Sigmoid colon (tissue), 6 donors: ENCODE measurements at regions not wholly inside any gene's neighbourhood (a gene's known extent, or its start where the extent isn't known, plus 50 kb on each side); places are given as distances from the start of the nearest gene placed in this dataset.

Experiments used
- DNase-seq: peaks from one replicate; pipeline ENCODE4 v3.0.0-alpha.2; 2019
- H3K27ac ChIP-seq, 4 donors: fragments of 200-600 bp; sonication (generic); one replicate each; pipeline ENCODE4 v1.5.1; 2016 to 2019; ENCODE audit warnings: mild to moderate bottlenecking in 1 of 4
- H3K27me3 ChIP-seq, 3 donors: fragments of 200-600 bp; sonication (generic); one replicate each; pipeline ENCODE4 v1.5.1; 2019; ENCODE audit warnings: mild to moderate bottlenecking in 1 of 3
- H3K36me3 ChIP-seq, 4 donors: fragments of 200-600 bp; sonication (generic); one replicate each; pipeline ENCODE4 v1.5.1; 2016 to 2019
- H3K4me1 ChIP-seq, 4 donors: fragments of 200-600 bp; sonication (generic); one replicate each; pipeline ENCODE4 v1.5.1; 2017 to 2019
- H3K4me3 ChIP-seq, 4 donors: fragments of 200-600 bp; sonication (generic); one replicate each; pipeline ENCODE4 v1.5.1; 2017 to 2019; ENCODE audit warnings: mild to moderate bottlenecking in 2 of 4, moderate library complexity in 1 of 4
- H3K9me3 ChIP-seq, 4 donors: fragments of 200-600 bp in 3 of 4; sonication (generic) in 3 of 4; one replicate each; pipeline versions ENCODE4 v1.5.1 to v1.6.1; 2013 to 2019
- EP300 ChIP-seq, 4 donors: sonication (generic); formaldehyde crosslinking; IDR thresholded peaks; one replicate each; pipeline ENCODE4 v1.6.1; 2017; ENCODE audit warnings: antibody characterized with exemption in 4 of 4
- POLR2A ChIP-seq, 2 donors: fragments of 450-650 bp; IDR thresholded peaks; one replicate each; pipeline ENCODE4 v1.6.1; 2016; ENCODE audit warnings: antibody characterized with exemption in 2 of 2, mild to moderate bottlenecking in 2 of 2, moderate library complexity in 2 of 2
- POLR2AphosphoS5 ChIP-seq, 4 donors: sonication (generic); formaldehyde crosslinking; IDR thresholded peaks; one replicate each; pipeline ENCODE4 v1.6.1; 2017; ENCODE audit warnings: antibody characterized with exemption in 4 of 4
- whole genome bisulfite sequencing, 2 donors: extraction: QIAGEN DNeasy Blood & Tissue Kit; methylation state at CpG; one replicate each; pipeline ENCODE4 v1.1.7; 2013; 5-methylcytosine and 5-hydroxymethylcytosine counted together
- intact Hi-C: fragments of 100-400 bp; cut with DNase I; formaldehyde crosslinking; loops from one replicate; pipeline ENCODE4 v1.15.1; 2023
- TF ChIP-seq, protein P1 (sequence below), 4 experiments: fragments of 450-650 bp in 3 of 4; fragments of 200-600 bp in 1 of 4; IDR thresholded peaks; one replicate each; pipeline ENCODE4 v1.5.1; 2016 to 2019; ENCODE audit warnings: antibody characterized with exemption in 4 of 4, mild to moderate bottlenecking in 3 of 4, moderate library complexity in 2 of 4
- donor health status: healthy with polysubstance abuse.
- donor health status: healthy.

DNA sequence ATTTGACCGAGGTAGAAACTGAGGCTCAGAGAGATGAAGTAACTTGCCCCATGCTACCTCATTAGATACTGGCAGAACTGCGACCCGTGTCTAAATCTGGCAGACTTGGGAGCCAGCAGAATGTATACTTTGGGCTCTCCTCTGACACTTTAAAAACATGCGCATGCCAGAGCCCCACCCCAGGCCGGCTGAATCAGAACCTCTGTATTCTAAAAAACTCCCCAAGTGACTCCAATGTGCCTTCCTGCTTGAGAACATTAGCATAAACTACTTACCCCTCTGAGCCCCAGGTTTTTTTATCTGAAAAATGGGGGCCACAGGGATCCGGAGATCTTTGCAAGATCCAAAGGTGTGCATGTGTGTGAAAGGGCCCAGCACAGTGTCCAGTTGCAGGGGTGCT, 344.7 kb upstream of the USP24 start:
- DNase-seq: no peak
- WGBS, 2 donors: 67 to 85% methylated on average over 6 of the region's 6 CpGs
- H3K27ac ChIP-seq: no peak overlapping the region
- no peaks in the 10 kb centered on the region for H3K27me3 ChIP-seq
- no peak overlapping the region for H3K4me3 ChIP-seq
- intact Hi-C loops: no loop called here
- H3K4me1 ChIP-seq: no peaks in the 10 kb centered on the region
- no peak for TF ChIP-seq EP300 (IDR thresholded peaks at IDR 0.05)
- TF ChIP-seq, protein P1, sequence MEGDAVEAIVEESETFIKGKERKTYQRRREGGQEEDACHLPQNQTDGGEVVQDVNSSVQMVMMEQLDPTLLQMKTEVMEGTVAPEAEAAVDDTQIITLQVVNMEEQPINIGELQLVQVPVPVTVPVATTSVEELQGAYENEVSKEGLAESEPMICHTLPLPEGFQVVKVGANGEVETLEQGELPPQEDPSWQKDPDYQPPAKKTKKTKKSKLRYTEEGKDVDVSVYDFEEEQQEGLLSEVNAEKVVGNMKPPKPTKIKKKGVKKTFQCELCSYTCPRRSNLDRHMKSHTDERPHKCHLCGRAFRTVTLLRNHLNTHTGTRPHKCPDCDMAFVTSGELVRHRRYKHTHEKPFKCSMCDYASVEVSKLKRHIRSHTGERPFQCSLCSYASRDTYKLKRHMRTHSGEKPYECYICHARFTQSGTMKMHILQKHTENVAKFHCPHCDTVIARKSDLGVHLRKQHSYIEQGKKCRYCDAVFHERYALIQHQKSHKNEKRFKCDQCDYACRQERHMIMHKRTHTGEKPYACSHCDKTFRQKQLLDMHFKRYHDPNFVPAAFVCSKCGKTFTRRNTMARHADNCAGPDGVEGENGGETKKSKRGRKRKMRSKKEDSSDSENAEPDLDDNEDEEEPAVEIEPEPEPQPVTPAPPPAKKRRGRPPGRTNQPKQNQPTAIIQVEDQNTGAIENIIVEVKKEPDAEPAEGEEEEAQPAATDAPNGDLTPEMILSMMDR (IDR thresholded peaks at IDR 0.05): no peak
- no peak for TF ChIP-seq POLR2AphosphoS5 (IDR thresholded peaks at IDR 0.05)
- no peak for TF ChIP-seq POLR2A (IDR thresholded peaks at IDR 0.05)
- no peaks in the 10 kb centered on the region for H3K36me3 ChIP-seq
- H3K9me3 ChIP-seq: no peaks in the 10 kb centered on the region

DNA sequence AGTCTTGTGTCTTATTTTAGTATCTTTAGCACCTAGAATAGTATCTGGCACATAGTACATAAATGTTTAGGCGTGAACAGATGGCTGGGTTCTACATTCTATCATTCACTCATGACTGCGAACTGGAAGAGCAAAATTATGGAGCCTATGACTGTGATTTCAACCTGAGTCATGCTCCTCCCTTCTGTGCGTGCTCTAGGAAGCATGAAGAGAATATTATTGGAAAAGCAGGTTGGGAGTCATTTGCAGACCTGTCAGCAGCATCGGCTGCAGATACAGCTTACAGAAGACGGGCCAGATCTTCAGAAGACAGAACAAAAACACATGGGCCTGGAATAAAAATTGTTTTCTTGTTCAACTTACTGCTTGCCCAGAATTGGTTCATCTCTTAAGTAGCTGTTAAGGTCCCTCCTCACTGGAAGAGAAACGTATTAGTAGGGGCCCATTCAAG, 344.0 kb upstream of the USP24 start:
- H3K4me3 ChIP-seq: no peak overlapping the region
- WGBS, 2 donors: 90 to 93% methylated on average over 6 of the region's 6 CpGs
- no peak for TF ChIP-seq EP300 (IDR thresholded peaks at IDR 0.05)
- TF ChIP-seq POLR2A (IDR thresholded peaks at IDR 0.05): no peak
- TF ChIP-seq, protein P1 (IDR thresholded peaks at IDR 0.05): no peak
- TF ChIP-seq POLR2AphosphoS5 (IDR thresholded peaks at IDR 0.05): no peak
- no peak for DNase-seq
- no peaks in the 10 kb centered on the region for H3K27me3 ChIP-seq
- intact Hi-C loops: no loop called here
- H3K4me1 ChIP-seq: no peaks in the 10 kb centered on the region
- H3K36me3 ChIP-seq: no peaks in the 10 kb centered on the region
- H3K9me3 ChIP-seq: no peaks in the 10 kb centered on the region
- no peak overlapping the region for H3K27ac ChIP-seq

DNA sequence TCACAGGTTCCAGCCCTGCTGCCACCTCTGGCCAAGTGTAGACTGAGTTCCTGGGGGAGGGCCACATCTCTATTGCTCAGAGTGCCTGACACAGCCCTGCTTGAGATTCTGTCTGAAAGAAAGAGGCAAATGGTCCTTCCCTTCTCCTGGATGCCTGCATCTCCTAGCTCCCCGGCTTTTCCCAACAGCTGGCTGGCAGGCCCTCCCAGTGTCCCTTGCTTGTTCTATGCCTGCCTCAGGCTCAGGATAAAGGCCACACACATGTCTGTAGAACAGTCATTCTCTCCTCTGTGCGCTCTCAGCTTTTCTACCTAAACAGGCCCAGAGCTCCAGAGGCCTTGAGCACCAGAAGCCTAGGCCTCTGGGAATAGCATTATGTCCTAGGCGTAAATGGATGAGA, 343.4 kb upstream of the USP24 start:
- Histone ChIP-seq H3K27me3 (no peaks in the 10 kb centered on the region), H3K4me1 (no peaks in the 10 kb centered on the region), H3K27ac (no peak overlapping the region), H3K9me3 (no peaks in the 10 kb centered on the region), H3K4me3 (no peak overlapping the region), H3K36me3 (no peaks in the 10 kb centered on the region)
- WGBS, 2 donors: 91 to 92% methylated on average over 3 of the region's 3 CpGs
- TF ChIP-seq, protein P1 (IDR thresholded peaks at IDR 0.05): no peak
- TF ChIP-seq POLR2AphosphoS5 (IDR thresholded peaks at IDR 0.05) (no peak), POLR2A (IDR thresholded peaks at IDR 0.05) (no peak), EP300 (IDR thresholded peaks at IDR 0.05) (no peak)
- no peak for DNase-seq
- intact Hi-C loops: no loop called here

DNA sequence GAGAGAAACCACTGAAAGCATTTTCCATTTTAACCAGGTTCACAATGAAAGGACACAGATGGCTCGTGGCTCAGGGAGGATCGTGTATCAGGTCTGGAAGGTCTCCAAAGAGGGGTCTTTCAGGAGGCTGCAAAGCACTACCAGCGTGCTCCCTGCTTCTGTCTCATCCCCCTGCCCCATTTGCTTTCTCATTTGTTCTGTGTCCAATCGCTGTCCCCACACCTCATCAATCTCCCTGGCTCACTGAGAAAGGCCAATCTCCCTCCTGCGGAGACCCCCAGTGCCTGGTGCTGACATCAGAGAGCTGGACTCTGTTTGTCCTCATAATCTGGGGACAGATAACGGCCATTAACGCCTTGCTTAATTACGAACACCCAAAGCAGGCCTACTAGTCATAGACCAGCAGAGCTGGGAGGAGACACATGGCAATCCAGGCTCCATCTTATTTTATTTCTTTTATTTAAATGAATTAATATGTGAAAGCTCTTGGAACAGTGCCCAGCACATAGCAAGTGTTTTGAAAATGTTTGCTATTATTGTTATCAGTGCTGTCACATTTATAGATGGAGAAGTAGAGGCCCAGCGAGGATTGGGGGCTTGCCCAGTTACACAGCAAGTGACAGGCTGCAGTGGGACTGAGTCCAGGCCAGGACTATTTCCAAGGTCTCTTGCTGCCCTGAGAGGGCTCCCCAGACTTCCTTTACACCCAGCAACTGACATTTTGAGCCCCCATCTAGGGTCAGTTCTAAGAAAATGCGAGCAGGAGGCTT, 341.0 kb upstream of the USP24 start:
- Histone ChIP-seq H3K9me3 (no peaks in the 10 kb centered on the region), H3K27ac (no peak overlapping the region), H3K4me3 (no peak overlapping the region), H3K4me1 (no peaks in the 10 kb centered on the region), H3K27me3 (no peaks in the 10 kb centered on the region), H3K36me3 (no peaks in the 10 kb centered on the region)
- 91% methylated on average over 10 of the region's 10 CpGs for WGBS, 2 donors
- DNase-seq: no peak
- TF ChIP-seq EP300 (IDR thresholded peaks at IDR 0.05): no peak
- no peak for TF ChIP-seq POLR2AphosphoS5 (IDR thresholded peaks at IDR 0.05)
- no peak for TF ChIP-seq POLR2A (IDR thresholded peaks at IDR 0.05)
- TF ChIP-seq, protein P1 (IDR thresholded peaks at IDR 0.05): no peak
- intact Hi-C loops: no loop called here

DNA sequence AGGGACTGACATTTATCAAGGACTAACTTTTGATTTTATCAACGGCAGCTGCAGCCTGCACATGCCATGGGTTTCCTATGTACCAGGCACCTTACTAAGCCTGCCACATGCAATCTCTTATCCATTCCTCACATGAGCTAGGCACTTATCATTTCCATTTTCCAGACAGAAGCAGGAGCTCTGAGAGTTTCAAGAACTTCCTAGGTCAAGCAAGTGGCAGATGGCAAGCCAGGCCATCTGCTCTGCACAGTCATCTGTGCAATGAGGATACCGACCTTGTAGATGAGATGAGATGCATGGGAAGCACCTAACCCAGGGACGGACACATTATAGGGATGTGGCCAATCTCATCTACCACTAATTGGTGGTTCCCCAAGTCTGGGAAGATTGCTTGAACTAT, 339.4 kb upstream of the USP24 start:
- no peaks in the 10 kb centered on the region for H3K9me3 ChIP-seq
- no peak for DNase-seq
- no peaks in the 10 kb centered on the region for H3K4me1 ChIP-seq
- no peak overlapping the region for H3K4me3 ChIP-seq
- 87 to 88% methylated on average over 3 of the region's 3 CpGs for WGBS, 2 donors
- TF ChIP-seq POLR2AphosphoS5 (IDR thresholded peaks at IDR 0.05) (no peak), EP300 (IDR thresholded peaks at IDR 0.05) (no peak), POLR2A (IDR thresholded peaks at IDR 0.05) (no peak)
- TF ChIP-seq, protein P1 (IDR thresholded peaks at IDR 0.05): no peak
- H3K36me3 ChIP-seq: no peaks in the 10 kb centered on the region
- H3K27ac ChIP-seq: no peak overlapping the region
- intact Hi-C loops: no loop called here
- H3K27me3 ChIP-seq: no peaks in the 10 kb centered on the region
